B cell (primary cell): ENCODE measurements at regions not wholly inside any gene's neighbourhood (a gene's known extent, or its start where the extent isn't known, plus 50 kb on each side); places are given as distances from the start of the nearest gene placed in this dataset.

Experiments used
- ATAC-seq: fragments of 200-7000 bp; cut with Tn5 transposase; one replicate; pipeline ENCODE4 v1.10.0; 2021; ENCODE audit warnings: low read depth, mild to moderate bottlenecking, moderate number of reproducible peaks, moderate library complexity
- CTCF ChIA-PET: fragments of 350-600 bp; sonication (Branson Sonifier 250); formaldehyde crosslinking; loops from one replicate; lab custom pipeline; 2021; ENCODE audit warnings: antibody characterized with exemption, inconsistent platforms; lab: Charles Lee
- POLR2A ChIA-PET: fragments of 350-600 bp; sonication (Branson Sonifier 250); formaldehyde crosslinking; loops from one replicate; lab custom pipeline; 2021; ENCODE audit warnings: antibody characterized with exemption; lab: Charles Lee
- DNase-seq: peaks from one replicate; pipeline ENCODE4 v3.0.0; 2013
- H2AFZ ChIP-seq: 2 replicates; pipeline ENCODE4 v1.6.1; 2012; ENCODE audit warnings: mild to moderate bottlenecking, low read depth, low read length; ENCODE audit not compliant: insufficient read depth, poor library complexity, severe bottlenecking
- H3K27ac ChIP-seq, 2 donors: 1 replicate in 1 of 2; 2 replicates in 1 of 2; pipeline ENCODE4 v1.5.1; 2012 to 2013; ENCODE audit warnings: low read length in 2 of 2, mild to moderate bottlenecking in 2 of 2, moderate library complexity in 1 of 2
- H3K27me3 ChIP-seq, 4 experiments: fragments of 200-600 bp in 1 of 4; sonication (generic) in 1 of 4; replicated peaks in 1 of 4; 1 replicate in 2 of 4; 2 replicates in 2 of 4; pipeline versions ENCODE4 v1.6.1 to v1.7.0; 2013 to 2016; ENCODE audit warnings: low read length in 3 of 4, mild to moderate bottlenecking in 2 of 4, mixed read lengths in 1 of 4, moderate library complexity in 1 of 4; ENCODE audit not compliant: insufficient read depth in 4 of 4, control insufficient read depth in 3 of 4; ENCODE audit errors: control extremely low read depth in 1 of 4
- H3K36me3 ChIP-seq, 2 experiments: replicated peaks in 1 of 2; 1 replicate in 1 of 2; 2 replicates in 1 of 2; pipeline versions ENCODE4 v1.6.1 to v1.7.1; 2013; ENCODE audit warnings: low read length in 1 of 2; ENCODE audit not compliant: insufficient read depth in 2 of 2, control insufficient read depth in 1 of 2; ENCODE audit errors: control extremely low read depth in 1 of 2, extremely low read depth in 1 of 2
- H3K4me1 ChIP-seq, 2 donors: fragments of 200-600 bp in 1 of 2; sonication (generic) in 1 of 2; 1 replicate in 1 of 2; 2 replicates in 1 of 2; pipeline versions ENCODE4 v1.5.1 to v1.6.1; 2013 to 2017; ENCODE audit warnings: low read length in 2 of 2; ENCODE audit not compliant: control insufficient read depth in 2 of 2, insufficient read depth in 2 of 2
- H3K4me2 ChIP-seq: replicated peaks from 2 replicates; pipeline ENCODE3; 2012; ENCODE audit warnings: mild to moderate bottlenecking, low read depth, low read length; ENCODE audit not compliant: poor library complexity, severe bottlenecking
- H3K4me3 ChIP-seq, 5 experiments: fragments of 200-600 bp in 1 of 5; sonication (generic) in 1 of 5; 1 replicate in 3 of 5; 2 replicates in 2 of 5; pipeline versions ENCODE4 v1.5.1 to v1.7.0; 2011 to 2016; ENCODE audit warnings: low read length in 4 of 5, mild to moderate bottlenecking in 4 of 5, low read depth in 2 of 5, control low read depth in 1 of 5, moderate library complexity in 1 of 5; ENCODE audit not compliant: insufficient read depth in 1 of 5; ENCODE audit errors: control extremely low read depth in 1 of 5, extremely low read depth in 1 of 5
- H3K79me2 ChIP-seq: fragments of 200-600 bp; sonication (generic); one replicate; pipeline ENCODE4 v1.6.0; 2016; ENCODE audit warnings: low read length; ENCODE audit not compliant: control insufficient read depth, insufficient read depth
- H3K9ac ChIP-seq: fragments of 200-600 bp; sonication (generic); 2 replicates; pipeline ENCODE4 v1.6.1; 2017; ENCODE audit warnings: mild to moderate bottlenecking, low read length, moderate library complexity
- H3K9me3 ChIP-seq, 3 donors: one replicate each; pipeline versions ENCODE4 v1.6.1 to v1.7.1; 2013; ENCODE audit warnings: low read length in 2 of 3; ENCODE audit not compliant: control insufficient read depth in 2 of 3, insufficient read depth in 1 of 3; ENCODE audit errors: control extremely low read depth in 1 of 3
- H4K20me1 ChIP-seq: 2 replicates; pipeline ENCODE4 v1.6.0; 2012; ENCODE audit warnings: mild to moderate bottlenecking, low read length; ENCODE audit not compliant: insufficient read depth, control insufficient read depth, poor library complexity, severe bottlenecking
- H3K27ac Mint-ChIP-seq: one replicate; pipeline ENCODE4 v1.8.0; 2021; ENCODE audit warnings: mixed read lengths
- H3K27me3 Mint-ChIP-seq: one replicate; pipeline ENCODE4 v1.8.0; 2021; ENCODE audit warnings: mixed read lengths
- H3K4me1 Mint-ChIP-seq: one replicate; pipeline ENCODE4 v1.8.0; 2021; ENCODE audit warnings: mixed read lengths
- H3K4me3 Mint-ChIP-seq: one replicate; pipeline ENCODE4 v1.8.0; 2021; ENCODE audit warnings: mixed read lengths
- H3K9me3 Mint-ChIP-seq: one replicate; pipeline ENCODE4 v1.8.0; 2022; ENCODE audit warnings: mixed read lengths; ENCODE audit not compliant: insufficient read depth
- CTCF ChIP-seq: fragments of 200-600 bp; IDR thresholded peaks from one replicate; pipeline ENCODE4 v1.8.0; 2022; ENCODE audit warnings: antibody characterized with exemption, mild to moderate bottlenecking
- EZH2 ChIP-seq: IDR thresholded peaks from 2 replicates; pipeline ENCODE4 v1.6.1; 2012; ENCODE audit warnings: borderline replicate concordance, low read depth, mild to moderate bottlenecking, moderate library complexity, low read length; ENCODE audit not compliant: insufficient read depth, poor library complexity, severe bottlenecking
- WGBS: methylation state at CpG from one replicate; pipeline ENCODE4 v1.1.5; 2013; ENCODE audit warnings: missing lambda C conversion rate; ENCODE audit not compliant: insufficient coverage; 5-methylcytosine and 5-hydroxymethylcytosine counted together
- intact Hi-C: fragments of 100-400 bp; cut with micrococcal nuclease; formaldehyde crosslinking; loops from one replicate; pipeline ENCODE4 v1.10.0; 2022

- no peaks in the 10 kb centered on the region for H3K36me3 ChIP-seq
- intact Hi-C loops: no loop called here
- ATAC-seq: no peak
- TF ChIP-seq EZH2 (no peak), CTCF (no peak)
- H3K9me3 Mint-ChIP-seq: no peaks in the 10 kb centered on the region
- no peak overlapping the region for H3K4me3 ChIP-seq
- H3K9ac ChIP-seq: no peak overlapping the region
- no peaks in the 10 kb centered on the region for H3K27me3 Mint-ChIP-seq
- 86% methylated on average over 1 of the region's 4 CpGs for WGBS
- H3K4me1 ChIP-seq: peaks cover 8 to 23% of the 10 kb centered on the region in 2 donors
- peaks cover 27% of the 10 kb centered on the region for H3K4me1 Mint-ChIP-seq
- H3K27ac ChIP-seq: no peak overlapping the region
- no peaks in the 10 kb centered on the region for H4K20me1 ChIP-seq
- no peak overlapping the region for H3K4me3 Mint-ChIP-seq
- no peak for DNase-seq
- H3K4me2 ChIP-seq: no peak overlapping the region
- no peak overlapping the region for H3K27ac Mint-ChIP-seq
- ChIA-PET CTCF (no interaction called here), POLR2A (interaction anchor here (0.7 kb wide), 1 partner anchor 490 kb away, joined by 3 read pairs; no protein-coding TSS in a partner anchor)
- H3K27me3 ChIP-seq: no peaks in the 10 kb centered on the region
- no peaks in the 10 kb centered on the region for H3K9me3 ChIP-seq
- H3K79me2 ChIP-seq: no peaks in the 10 kb centered on the region
- no peak overlapping the region for H2AFZ ChIP-seq
Observed at GRCh38 chr12:93178154-93178878, 199.4 kb upstream of the NUDT4 start.

DNA sequence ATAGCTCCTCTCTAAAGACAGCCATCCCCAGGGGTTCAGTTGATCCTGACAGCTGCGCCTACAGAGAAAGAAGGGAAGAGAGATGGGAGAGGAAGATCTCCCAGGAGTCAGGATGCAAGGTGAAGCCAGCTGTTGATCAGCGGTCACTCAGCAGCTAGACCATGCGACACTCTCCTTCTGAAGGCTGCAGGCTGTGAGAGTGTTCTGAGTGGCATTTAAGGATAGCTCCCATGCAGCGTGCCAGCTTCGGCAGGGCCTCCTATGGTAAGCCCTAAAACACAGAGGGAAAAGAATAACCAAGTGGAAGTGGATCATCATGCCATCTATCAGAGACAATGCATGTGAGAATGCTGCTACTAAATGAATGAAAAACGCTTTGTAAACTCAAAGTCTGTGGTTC, 197.9 kb upstream of the NUDT4 start:
- Histone ChIP-seq H3K27me3 (no peaks in the 10 kb centered on the region), H3K79me2 (no peaks in the 10 kb centered on the region), H3K4me2 (no peak overlapping the region), H2AFZ (no peak overlapping the region), H3K9ac (no peak overlapping the region), H3K4me3 (no peak overlapping the region), H3K36me3 (no peaks in the 10 kb centered on the region), H3K9me3 (no peaks in the 10 kb centered on the region), H4K20me1 (no peaks in the 10 kb centered on the region), H3K27ac (no peak overlapping the region), H3K4me1 (peaks cover 21 to 35% of the 10 kb centered on the region in 2 donors)
- Mint-ChIP-seq H3K4me3 (no peak overlapping the region), H3K4me1 (peaks cover 41% of the 10 kb centered on the region), H3K27ac (no peak overlapping the region), H3K9me3 (no peaks in the 10 kb centered on the region), H3K27me3 (no peaks in the 10 kb centered on the region)
- POLR2A ChIA-PET: no interaction called here
- intact Hi-C loops: loop anchor here (2.0 to 5.0 kb wide), 2 partner anchors 19 to 42 kb away; no protein-coding TSS in a partner anchor
- CTCF ChIA-PET: no interaction called here
- no peak for ATAC-seq
- no peak for DNase-seq
- 94% methylated on average over 4 of the region's 6 CpGs for WGBS
- TF ChIP-seq EZH2 (no peak), CTCF (no peak)
